GM12878 (cell line): ENCODE measurements at regions not wholly inside any gene's neighbourhood (a gene's known extent, or its start where the extent isn't known, plus 50 kb on each side); places are given as distances from the start of the nearest gene placed in this dataset.

Experiments
- BHLHE40 ChIP-seq, 2 experiments: fragments of 450-650 bp in 1 of 2; IDR thresholded peaks; 2 replicates each; pipeline ENCODE4 v1.6.1; 2011 to 2017; ENCODE audit warnings: low read depth in 2 of 2, borderline replicate concordance in 1 of 2, improper control_type of control experiment in 1 of 2, low read length in 1 of 2, mild to moderate bottlenecking in 1 of 2
- MLLT1 ChIP-seq: fragments of 450-650 bp; IDR thresholded peaks from 2 replicates; pipeline ENCODE4 v1.6.1; 2016; ENCODE audit warnings: mild to moderate bottlenecking
- MXI1 ChIP-seq: fragments of 150-350 bp; IDR thresholded peaks from 2 replicates; pipeline ENCODE4 v1.6.1; 2011; ENCODE audit warnings: low read depth, mild to moderate bottlenecking, inconsistent platforms, low read length, improper control_type of control experiment
- NR2C1 ChIP-seq: fragments of 450-650 bp; IDR thresholded peaks from 2 replicates; pipeline ENCODE4 v1.6.1; 2017; ENCODE audit warnings: antibody characterized with exemption, mild to moderate bottlenecking, moderate library complexity
- PAX8 ChIP-seq: fragments of 450-650 bp; IDR thresholded peaks from 2 replicates; pipeline ENCODE4 v1.6.1; 2017; ENCODE audit warnings: mild to moderate bottlenecking, moderate library complexity
- STAT1 ChIP-seq: fragments of 450-650 bp; conservative IDR thresholded peaks from 2 replicates; pipeline ENCODE4 v1.6.1; 2014; ENCODE audit warnings: antibody characterized with exemption, mild to moderate bottlenecking
- YY1 ChIP-seq: IDR thresholded peaks from 2 replicates; pipeline ENCODE4 v1.6.1; 2011; ENCODE audit warnings: low read depth, mild to moderate bottlenecking, low read length
- ZNF592 ChIP-seq: fragments of 450-650 bp; IDR thresholded peaks from 2 replicates; pipeline ENCODE4 v1.6.1; 2017; ENCODE audit warnings: mild to moderate bottlenecking, moderate library complexity
- TF ChIP-seq, protein P1 (sequence below): IDR thresholded peaks from 2 replicates; pipeline ENCODE4 v1.6.1; 2011; ENCODE audit warnings: low read depth, low read length, improper control_type of control experiment, borderline replicate concordance

DNA sequence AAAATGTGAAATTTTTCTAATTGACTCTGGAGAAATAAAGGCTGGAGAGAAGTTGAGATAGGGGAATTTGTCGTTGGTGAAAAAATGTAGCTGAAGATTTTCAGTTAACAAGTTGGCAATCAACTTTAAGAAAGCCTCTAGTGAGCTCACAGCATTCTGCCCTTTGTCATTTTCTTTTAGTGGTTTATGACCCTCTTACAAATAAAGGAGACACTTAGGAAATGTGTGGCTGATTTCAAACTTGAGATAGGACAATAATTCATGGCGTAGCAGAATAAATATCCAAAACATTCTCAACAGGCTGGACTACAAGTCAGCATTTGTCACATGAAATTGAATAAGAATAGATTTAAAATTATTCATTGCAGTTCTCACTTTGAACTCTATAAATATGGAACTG is 412.5 kb upstream of the SPHKAP start (continued):
- no peak for TF ChIP-seq NR2C1
- no peak for TF ChIP-seq ZNF592
- TF ChIP-seq MXI1, result no peak
- no peak for TF ChIP-seq YY1
- TF ChIP-seq, protein P1, sequence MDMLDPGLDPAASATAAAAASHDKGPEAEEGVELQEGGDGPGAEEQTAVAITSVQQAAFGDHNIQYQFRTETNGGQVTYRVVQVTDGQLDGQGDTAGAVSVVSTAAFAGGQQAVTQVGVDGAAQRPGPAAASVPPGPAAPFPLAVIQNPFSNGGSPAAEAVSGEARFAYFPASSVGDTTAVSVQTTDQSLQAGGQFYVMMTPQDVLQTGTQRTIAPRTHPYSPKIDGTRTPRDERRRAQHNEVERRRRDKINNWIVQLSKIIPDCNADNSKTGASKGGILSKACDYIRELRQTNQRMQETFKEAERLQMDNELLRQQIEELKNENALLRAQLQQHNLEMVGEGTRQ, result no peak
- TF ChIP-seq MLLT1, result no peak
- no peak for TF ChIP-seq PAX8
- no peak for TF ChIP-seq BHLHE40 (IDR thresholded peaks at IDR 0.05; ENCODE audit: borderline replicate concordance in 1 of 2, low read depth in 2 of 2, low read length in 1 of 2)
- TF ChIP-seq STAT1, result no peak
